ENCODE measurements at regions not wholly inside any gene's neighbourhood (a gene's known extent, or its start where the extent isn't known, plus 50 kb on each side); places are given as distances from the start of the nearest gene placed in this dataset.

DNA sequence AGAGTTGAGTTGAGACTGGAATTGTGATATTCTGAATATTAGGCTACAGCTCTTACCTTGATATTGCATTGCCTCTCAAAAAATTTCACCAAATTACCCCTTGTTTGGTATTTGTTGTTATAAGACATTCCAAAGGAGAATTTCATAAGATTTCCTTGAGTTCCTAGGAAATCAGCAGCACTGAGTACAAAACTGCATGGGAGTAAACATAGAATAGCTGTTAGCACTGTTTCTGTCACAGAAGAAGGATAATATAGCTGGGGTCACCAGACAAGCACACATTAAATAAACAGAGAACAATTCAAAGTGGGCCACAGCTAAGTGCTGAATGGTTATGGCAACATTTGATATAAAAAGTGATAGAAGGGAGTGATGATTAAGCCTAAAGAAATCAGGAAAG, 724.3 kb downstream of the PRELID2 start:
- Mint-ChIP-seq H3K27ac (no peak overlapping the region), H3K36me3 (ENCODE audit: low read depth) (no peaks in the 10 kb centered on the region), H3K4me3 (no peak overlapping the region), H3K27me3 (ENCODE audit: low read depth) (no peaks in the 10 kb centered on the region), H3K9me3 (peaks cover 20% of the 10 kb centered on the region), H3K4me1 (ENCODE audit: low read depth) (no peaks in the 10 kb centered on the region)
- intact Hi-C loops (cut with micrococcal nuclease): no loop called here
- CTCF ChIA-PET: no interaction called here
- DNase-seq: no peak

DNA sequence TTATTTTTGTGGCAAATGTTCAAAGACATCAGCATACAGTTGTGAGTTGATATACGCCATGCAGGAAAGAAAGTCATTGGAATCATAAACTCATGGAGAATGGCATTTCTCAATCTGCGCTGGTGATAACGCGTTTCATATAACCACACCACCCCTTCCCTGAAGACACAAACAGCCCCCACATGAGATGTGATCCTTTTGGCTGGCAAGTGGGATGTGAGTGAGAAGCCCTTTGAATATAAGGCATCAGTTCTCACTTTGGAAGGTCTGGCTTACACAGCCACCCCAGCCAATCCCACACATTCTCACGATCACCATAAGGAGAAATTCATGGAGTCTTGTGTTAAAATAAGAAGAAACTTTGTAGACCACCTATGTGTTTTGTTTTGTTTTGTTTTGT, 725.0 kb downstream of the PRELID2 start:
- no peak for DNase-seq
- Mint-ChIP-seq H3K4me1 (ENCODE audit: low read depth) (no peaks in the 10 kb centered on the region), H3K4me3 (no peak overlapping the region), H3K9me3 (peaks cover 20% of the 10 kb centered on the region), H3K36me3 (ENCODE audit: low read depth) (no peaks in the 10 kb centered on the region), H3K27ac (no peak overlapping the region), H3K27me3 (ENCODE audit: low read depth) (no peaks in the 10 kb centered on the region)
- CTCF ChIA-PET: no interaction called here
- intact Hi-C loops (cut with micrococcal nuclease): no loop called here

GRCh38 chr5:145105384-145105783, 729.8 kb downstream of the PRELID2 start:
- Mint-ChIP-seq H3K4me3 (no peak overlapping the region), H3K27ac (no peak overlapping the region), H3K27me3 (ENCODE audit: low read depth) (no peaks in the 10 kb centered on the region), H3K9me3 (peaks cover 4% of the 10 kb centered on the region), H3K4me1 (ENCODE audit: low read depth) (no peaks in the 10 kb centered on the region), H3K36me3 (ENCODE audit: low read depth) (no peaks in the 10 kb centered on the region)
- CTCF ChIA-PET: no interaction called here
- intact Hi-C loops (cut with micrococcal nuclease): no loop called here
- no peak for DNase-seq

GRCh38 chr5:145104106-145104505, 731.0 kb downstream of the PRELID2 start:
- Mint-ChIP-seq H3K4me3 (no peak overlapping the region), H3K36me3 (ENCODE audit: low read depth) (no peaks in the 10 kb centered on the region), H3K4me1 (ENCODE audit: low read depth) (no peaks in the 10 kb centered on the region), H3K27ac (no peak overlapping the region), H3K27me3 (ENCODE audit: low read depth) (no peaks in the 10 kb centered on the region), H3K9me3 (peaks cover 4% of the 10 kb centered on the region)
- no peak for DNase-seq
- intact Hi-C loops (cut with micrococcal nuclease): no loop called here
- CTCF ChIA-PET: no interaction called here

DNA sequence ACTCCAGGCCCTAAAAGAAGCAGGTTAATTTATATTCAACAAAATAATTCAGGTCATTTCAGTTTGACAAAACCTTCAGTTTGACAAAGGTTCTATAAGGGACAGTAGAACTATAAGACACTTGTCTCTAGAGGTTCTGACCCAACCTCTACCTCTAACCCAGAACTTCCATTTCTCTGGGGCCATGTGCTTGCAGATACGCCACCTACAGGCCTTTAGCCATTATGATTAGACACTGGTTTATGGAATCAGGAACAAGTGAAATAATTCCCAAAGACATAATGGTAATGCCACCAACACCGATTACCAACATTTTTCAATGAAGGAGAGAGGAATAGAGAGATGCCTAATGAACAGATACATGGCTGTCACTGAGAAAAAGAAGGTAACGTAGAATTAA, 733.9 kb downstream of the PRELID2 start:
- intact Hi-C loops (cut with micrococcal nuclease): no loop called here
- Mint-ChIP-seq H3K27me3 (ENCODE audit: low read depth) (no peaks in the 10 kb centered on the region), H3K27ac (no peak overlapping the region), H3K4me1 (ENCODE audit: low read depth) (no peaks in the 10 kb centered on the region), H3K36me3 (ENCODE audit: low read depth) (no peaks in the 10 kb centered on the region), H3K9me3 (peaks cover 7% of the 10 kb centered on the region), H3K4me3 (no peak overlapping the region)
- CTCF ChIA-PET: no interaction called here
- DNase-seq: no peak

DNA sequence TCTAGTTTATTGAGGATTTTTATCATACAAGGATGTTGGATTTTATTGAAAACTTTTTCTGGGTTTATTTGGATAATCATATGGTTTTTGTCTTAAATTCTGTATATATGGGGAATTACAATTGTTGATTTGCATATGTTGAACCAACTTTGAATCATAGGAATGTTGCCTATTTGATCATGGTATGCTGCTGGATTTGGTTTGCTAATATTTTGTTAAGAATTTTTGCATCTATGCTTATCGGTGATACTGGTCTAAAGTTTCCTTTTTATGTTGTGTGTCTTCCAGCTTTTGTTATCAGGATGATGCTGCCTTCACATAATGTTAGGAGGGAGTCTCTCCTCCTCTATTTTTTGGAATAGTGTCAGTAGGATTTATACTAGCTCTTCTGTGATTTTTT, 745.0 kb downstream of the PRELID2 start:
- Mint-ChIP-seq H3K36me3 (ENCODE audit: low read depth) (no peaks in the 10 kb centered on the region), H3K4me1 (ENCODE audit: low read depth) (no peaks in the 10 kb centered on the region), H3K27ac (no peak overlapping the region), H3K4me3 (no peak overlapping the region), H3K9me3 (peaks cover 16% of the 10 kb centered on the region), H3K27me3 (ENCODE audit: low read depth) (no peaks in the 10 kb centered on the region)
- CTCF ChIA-PET: no interaction called here
- intact Hi-C loops (cut with micrococcal nuclease): no loop called here
- DNase-seq: no peak

DNA sequence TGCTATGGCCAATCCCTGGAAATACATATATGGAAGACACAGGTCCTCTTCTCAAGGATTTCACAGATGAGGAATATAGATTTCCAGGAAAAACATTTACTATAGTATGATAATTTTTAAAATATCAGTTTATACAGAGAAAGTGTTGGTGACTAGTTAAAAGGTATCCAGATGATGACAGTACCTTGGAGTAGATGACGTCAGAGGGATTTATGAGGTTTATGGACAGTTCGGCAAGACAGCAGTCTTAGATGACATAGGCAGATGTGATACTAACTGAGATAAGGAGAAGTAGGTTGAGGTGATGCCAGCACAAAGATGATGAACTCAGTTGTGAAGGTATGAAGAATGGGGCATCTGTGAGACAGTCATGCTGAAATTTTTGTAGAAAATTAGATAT, 750.3 kb downstream of the PRELID2 start:
- H3K4me3 Mint-ChIP-seq: no peak overlapping the region
- intact Hi-C loops (cut with micrococcal nuclease): no loop called here
- no peak for DNase-seq
- no peaks in the 10 kb centered on the region for H3K27me3 Mint-ChIP-seq (ENCODE audit: low read depth)
- CTCF ChIA-PET: no interaction called here
- no peaks in the 10 kb centered on the region for H3K4me1 Mint-ChIP-seq (ENCODE audit: low read depth)
- H3K27ac Mint-ChIP-seq: no peak overlapping the region
- no peaks in the 10 kb centered on the region for H3K36me3 Mint-ChIP-seq (ENCODE audit: low read depth)
- peaks cover 16% of the 10 kb centered on the region for H3K9me3 Mint-ChIP-seq

GRCh38 chr5:145077028-145077427, 758.1 kb downstream of the PRELID2 start:
- CTCF ChIA-PET: interaction anchor here (0.6 kb wide), 1 partner anchor 23 kb away, joined by 3 read pairs; no protein-coding TSS in a partner anchor
- intact Hi-C loops (cut with micrococcal nuclease): no loop called here
- no peaks in the 10 kb centered on the region for H3K4me1 Mint-ChIP-seq (ENCODE audit: low read depth)
- H3K36me3 Mint-ChIP-seq (ENCODE audit: low read depth): no peaks in the 10 kb centered on the region
- no peak overlapping the region for H3K4me3 Mint-ChIP-seq
- no peak for DNase-seq
- no peaks in the 10 kb centered on the region for H3K27me3 Mint-ChIP-seq (ENCODE audit: low read depth)
- H3K9me3 Mint-ChIP-seq: peaks cover 8% of the 10 kb centered on the region
- no peak overlapping the region for H3K27ac Mint-ChIP-seq

DNA sequence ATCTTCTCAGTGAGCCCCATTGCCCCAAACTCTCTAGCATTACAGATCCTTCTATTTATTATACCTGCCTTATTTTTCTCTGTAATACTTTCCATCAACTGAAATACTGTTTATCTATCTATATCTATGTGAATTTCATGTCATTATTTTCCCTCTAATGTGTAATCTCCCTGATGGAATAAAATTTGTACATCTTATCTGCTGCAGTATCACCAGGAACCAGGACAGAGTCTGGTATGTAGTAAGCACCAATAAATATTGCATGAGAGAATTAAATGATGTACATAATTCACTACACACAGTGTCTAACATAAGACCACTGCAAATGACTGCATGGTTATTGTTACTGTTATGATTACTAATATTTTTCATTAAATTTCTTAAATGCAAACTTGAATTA, 759.1 kb downstream of the PRELID2 start:
- peaks cover 4% of the 10 kb centered on the region for H3K9me3 Mint-ChIP-seq
- no peak for DNase-seq
- no peaks in the 10 kb centered on the region for H3K4me1 Mint-ChIP-seq (ENCODE audit: low read depth)
- no peak overlapping the region for H3K27ac Mint-ChIP-seq
- no peak overlapping the region for H3K4me3 Mint-ChIP-seq
- H3K27me3 Mint-ChIP-seq (ENCODE audit: low read depth): no peaks in the 10 kb centered on the region
- intact Hi-C loops (cut with micrococcal nuclease): no loop called here
- CTCF ChIA-PET: no interaction called here
- H3K36me3 Mint-ChIP-seq (ENCODE audit: low read depth): no peaks in the 10 kb centered on the region

DNA sequence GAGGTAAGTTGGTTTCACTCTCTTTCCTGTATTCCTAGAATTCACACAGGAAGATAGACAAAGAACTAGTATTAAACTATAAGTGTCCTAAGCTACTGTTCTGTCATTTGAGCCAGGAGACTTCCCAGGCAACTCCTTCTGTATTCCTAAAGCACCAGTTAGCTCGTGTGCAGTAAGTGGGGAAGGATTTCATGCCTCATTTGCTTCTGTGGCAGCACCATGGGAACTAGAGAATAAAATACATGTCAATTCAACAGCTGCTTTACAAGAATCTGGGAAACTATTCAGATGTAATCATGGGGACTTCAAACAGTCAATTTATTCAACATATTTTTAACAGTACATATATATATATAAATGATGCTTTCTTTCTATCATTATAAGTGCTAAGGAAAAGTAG, 762.3 kb downstream of the PRELID2 start:
- intact Hi-C loops (cut with micrococcal nuclease): no loop called here
- DNase-seq: no peak
- CTCF ChIA-PET: no interaction called here
- H3K4me1 Mint-ChIP-seq (ENCODE audit: low read depth): no peaks in the 10 kb centered on the region
- H3K27me3 Mint-ChIP-seq (ENCODE audit: low read depth): no peaks in the 10 kb centered on the region
- no peaks in the 10 kb centered on the region for H3K9me3 Mint-ChIP-seq
- H3K27ac Mint-ChIP-seq: no peak overlapping the region
- no peak overlapping the region for H3K4me3 Mint-ChIP-seq
- no peaks in the 10 kb centered on the region for H3K36me3 Mint-ChIP-seq (ENCODE audit: low read depth)

- Mint-ChIP-seq H3K4me3 (no peak overlapping the region), H3K27ac (no peak overlapping the region), H3K27me3 (ENCODE audit: low read depth) (no peaks in the 10 kb centered on the region), H3K4me1 (ENCODE audit: low read depth) (no peaks in the 10 kb centered on the region), H3K9me3 (no peaks in the 10 kb centered on the region), H3K36me3 (ENCODE audit: low read depth) (no peaks in the 10 kb centered on the region)
- no peak for DNase-seq
- CTCF ChIA-PET: no interaction called here
- intact Hi-C loops (cut with micrococcal nuclease): no loop called here
Observed at GRCh38 chr5:145068721-145069120, 766.4 kb downstream of the PRELID2 start.

DNA sequence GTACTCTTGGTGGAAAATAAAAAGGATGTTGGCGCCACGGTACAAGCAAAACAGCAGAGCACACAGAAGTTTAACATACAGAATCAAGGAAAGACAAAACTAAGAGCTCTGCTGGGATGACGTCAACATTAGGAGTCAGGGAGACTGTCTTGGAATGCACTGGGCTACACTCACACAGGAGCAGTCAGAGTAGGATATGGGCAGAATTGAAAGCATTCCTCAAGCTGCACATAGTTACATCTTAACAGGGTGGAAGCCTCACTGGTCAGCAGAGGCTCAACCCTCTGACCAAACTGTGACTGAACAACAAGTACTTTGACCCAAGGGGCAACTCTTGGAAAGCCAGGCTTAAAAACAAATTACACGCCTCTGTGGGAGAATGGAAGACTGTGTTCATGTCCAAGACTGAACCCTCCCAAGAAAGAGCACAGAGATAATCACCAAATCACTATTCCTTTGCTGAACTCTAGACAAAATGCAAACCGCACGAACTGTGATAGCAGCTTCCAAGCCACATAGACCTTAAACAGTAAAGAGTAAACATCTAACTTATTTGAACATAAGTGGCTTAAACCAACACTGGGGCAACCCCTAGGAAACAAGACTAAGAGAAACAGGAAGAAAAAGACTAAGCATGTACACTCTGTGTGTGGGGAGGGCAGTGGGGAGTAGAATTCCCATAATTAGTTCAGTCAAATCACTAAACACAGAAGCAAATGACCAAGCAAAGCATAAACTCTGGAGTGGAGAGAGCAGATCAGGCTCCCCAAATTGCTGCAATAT, 772.7 kb downstream of the PRELID2 start:
- no peak for DNase-seq
- Mint-ChIP-seq H3K36me3 (ENCODE audit: low read depth) (no peaks in the 10 kb centered on the region), H3K27ac (no peak overlapping the region), H3K27me3 (ENCODE audit: low read depth) (no peaks in the 10 kb centered on the region), H3K4me3 (no peak overlapping the region), H3K9me3 (no peaks in the 10 kb centered on the region), H3K4me1 (ENCODE audit: low read depth) (no peaks in the 10 kb centered on the region)
- CTCF ChIA-PET: no interaction called here
- intact Hi-C loops (cut with micrococcal nuclease): no loop called here

DNA sequence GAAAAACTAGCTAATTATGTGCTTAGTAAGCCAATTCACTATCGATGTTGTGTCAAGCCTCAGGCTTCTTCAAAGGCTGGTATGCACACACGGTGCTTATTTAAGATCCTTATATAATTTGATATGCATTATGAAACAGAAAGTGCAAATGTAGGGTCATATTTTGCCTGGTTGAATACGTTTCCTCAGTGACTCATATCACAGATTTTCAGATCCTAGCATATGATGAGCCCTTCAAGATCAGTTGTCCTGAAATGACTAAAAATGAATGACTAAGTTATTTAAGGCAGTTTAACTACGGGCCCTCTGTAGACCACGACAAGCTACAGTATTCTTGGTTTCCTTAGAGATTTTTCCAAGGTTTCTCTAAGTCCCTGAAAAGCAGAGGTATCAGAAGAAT, 778.3 kb downstream of the PRELID2 start:
- no peak for DNase-seq
- no peaks in the 10 kb centered on the region for H3K4me1 Mint-ChIP-seq (ENCODE audit: low read depth)
- intact Hi-C loops (cut with micrococcal nuclease): no loop called here
- H3K36me3 Mint-ChIP-seq (ENCODE audit: low read depth): no peaks in the 10 kb centered on the region
- H3K9me3 Mint-ChIP-seq: no peaks in the 10 kb centered on the region
- H3K27me3 Mint-ChIP-seq (ENCODE audit: low read depth): no peaks in the 10 kb centered on the region
- no peak overlapping the region for H3K27ac Mint-ChIP-seq
- H3K4me3 Mint-ChIP-seq: no peak overlapping the region
- CTCF ChIA-PET: no interaction called here
